T-cell (primary cell): ENCODE measurements at regions not wholly inside any gene's neighbourhood (a gene's known extent, or its start where the extent isn't known, plus 50 kb on each side); places are given as distances from the start of the nearest gene placed in this dataset.

Experiments used
- ATAC-seq, 4 experiments: fragments of 200-7000 bp in 3 of 4; fragments of 150-1000 bp in 1 of 4; cut with Tn5 transposase; replicated peaks in 1 of 4; 1 replicate in 3 of 4; 2 replicates in 1 of 4; pipeline ENCODE4 v1.10.0; 2021; ENCODE audit warnings: moderate library complexity in 3 of 4, mild to moderate bottlenecking in 2 of 4, moderate number of reproducible peaks in 1 of 4
- CTCF ChIA-PET, 2 donors: fragments of 300-600 bp; sonication (Branson Sonifier 250); formaldehyde crosslinking; loops; one replicate each; lab custom pipeline; 2022; ENCODE audit warnings: antibody characterized with exemption in 2 of 2; lab: Charles Lee
- POLR2A ChIA-PET, 2 donors: fragments of 300-600 bp; sonication (Branson Sonifier 250); formaldehyde crosslinking; loops; one replicate each; lab custom pipeline; 2022; ENCODE audit warnings: antibody characterized with exemption in 2 of 2; lab: Charles Lee
- DNase-seq, 35 experiments: peaks; one replicate each; pipeline versions ENCODE4 v3.0.0 to v3.0.0-alpha.2; 2013 to 2023
- H3K27ac ChIP-seq: one replicate; pipeline ENCODE4 v1.5.1; 2013; ENCODE audit warnings: low read length
- H3K27me3 ChIP-seq, 2 experiments: replicated peaks in 1 of 2; 1 replicate in 1 of 2; 2 replicates in 1 of 2; pipeline versions ENCODE4 v1.6.1 to v1.7.0; 2013; ENCODE audit warnings: low read length in 1 of 2, mixed read lengths in 1 of 2; ENCODE audit not compliant: control insufficient read depth in 2 of 2, insufficient read depth in 2 of 2; ENCODE audit errors: extremely low read depth in 1 of 2
- H3K36me3 ChIP-seq, 2 donors: 1 replicate in 1 of 2; 2 replicates in 1 of 2; pipeline versions ENCODE4 v1.6.1 to v1.7.0; 2013; ENCODE audit warnings: low read length in 1 of 2; ENCODE audit not compliant: control insufficient read depth in 2 of 2, insufficient read depth in 1 of 2; ENCODE audit errors: extremely low read depth in 1 of 2
- H3K4me1 ChIP-seq, 2 experiments: 1 replicate in 1 of 2; 2 replicates in 1 of 2; pipeline versions ENCODE4 v1.6.1 to v1.7.0; 2013; ENCODE audit warnings: low read length in 2 of 2, mixed read lengths in 1 of 2; ENCODE audit not compliant: insufficient read depth in 2 of 2, control insufficient read depth in 1 of 2; ENCODE audit errors: extremely low read depth in 1 of 2
- H3K4me3 ChIP-seq, 2 donors: 1 replicate in 1 of 2; 2 replicates in 1 of 2; pipeline versions ENCODE4 v1.5.1 to v1.7.0; 2013; ENCODE audit warnings: mild to moderate bottlenecking in 2 of 2, low read length in 1 of 2, moderate library complexity in 1 of 2; ENCODE audit not compliant: control insufficient read depth in 1 of 2; ENCODE audit errors: extremely low read depth in 1 of 2
- H3K9me3 ChIP-seq: 2 replicates; pipeline ENCODE4 v1.7.0; 2013
- H3K27ac Mint-ChIP-seq, 2 donors: one replicate each; pipeline ENCODE4 v1.8.0; 2020 to 2021; ENCODE audit warnings: mild to moderate bottlenecking in 2 of 2, mixed read lengths in 2 of 2
- H3K27me3 Mint-ChIP-seq, 2 donors: one replicate each; pipeline ENCODE4 v1.8.0; 2021 to 2022; ENCODE audit warnings: mixed read lengths in 2 of 2
- H3K36me3 Mint-ChIP-seq: one replicate; pipeline ENCODE4 v1.8.0; 2021; ENCODE audit warnings: mixed read lengths
- H3K4me1 Mint-ChIP-seq, 3 donors: one replicate each; pipeline ENCODE4 v1.8.0; 2020 to 2022; ENCODE audit warnings: mixed read lengths in 3 of 3, mild to moderate bottlenecking in 1 of 3
- H3K4me3 Mint-ChIP-seq, 3 donors: one replicate each; pipeline ENCODE4 v1.8.0; 2020 to 2022; ENCODE audit warnings: mild to moderate bottlenecking in 3 of 3, mixed read lengths in 3 of 3, moderate library complexity in 3 of 3
- H3K9me3 Mint-ChIP-seq, 3 donors: one replicate each; pipeline ENCODE4 v1.8.0; 2020 to 2022; ENCODE audit warnings: mixed read lengths in 3 of 3
- WGBS: methylation state at CpG from one replicate; pipeline ENCODE4 v1.1.5; 2013; ENCODE audit warnings: missing lambda C conversion rate; ENCODE audit not compliant: insufficient coverage; 5-methylcytosine and 5-hydroxymethylcytosine counted together

- H3K36me3 Mint-ChIP-seq: peaks cover 2% of the 10 kb centered on the region
- no peaks in the 10 kb centered on the region for H3K9me3 ChIP-seq
- no peak overlapping the region for H3K4me3 Mint-ChIP-seq
- no peaks in the 10 kb centered on the region for H3K27me3 ChIP-seq
- H3K4me1 Mint-ChIP-seq: peaks cover 15 to 31% (median 23%) of the 10 kb centered on the region in 3 donors
- H3K36me3 ChIP-seq: no peaks in the 10 kb centered on the region
- ATAC-seq (no peak), DNase-seq (no peak)
- CTCF ChIA-PET: no interaction called here
- peaks cover 0 to 6% (median 0%) of the 10 kb centered on the region in 3 donors for H3K9me3 Mint-ChIP-seq
- H3K4me3 ChIP-seq: no peak overlapping the region
- no peak overlapping the region for H3K27ac Mint-ChIP-seq
- H3K4me1 ChIP-seq: peaks cover 0 to 13% of the 10 kb centered on the region in 2 experiments
- no peaks in the 10 kb centered on the region for H3K27me3 Mint-ChIP-seq
- 100% methylated on average over 1 of the region's 2 CpGs for WGBS
- no peak overlapping the region for H3K27ac ChIP-seq
- POLR2A ChIA-PET: interaction anchor here (0.6 to 0.7 kb wide), 2 partner anchors 23 to 25 kb away, joined by 3 read pairs; no protein-coding TSS in a partner anchor
Measured at GRCh38 chr6:143600821-143601220, 76.9 kb upstream of the PHACTR2 start.

- H3K27me3 Mint-ChIP-seq: no peaks in the 10 kb centered on the region
- H3K4me1 ChIP-seq: peaks cover 0 to 13% of the 10 kb centered on the region in 2 experiments
- WGBS: 50% methylated on average over 1 of the region's 3 CpGs
- DNase-seq (peak in 16 of 35 experiments; percentile 2 to 48 (median 10)), ATAC-seq (peak; percentile 51 to 74 (median 62))
- H3K4me1 Mint-ChIP-seq: peaks cover 15 to 45% (median 38%) of the 10 kb centered on the region in 3 donors
- CTCF ChIA-PET: no interaction called here
- H3K9me3 ChIP-seq: no peaks in the 10 kb centered on the region
- no peaks in the 10 kb centered on the region for H3K27me3 ChIP-seq
- H3K36me3 ChIP-seq: no peaks in the 10 kb centered on the region
- no peak overlapping the region for H3K4me3 ChIP-seq
- H3K27ac ChIP-seq: peak overlapping the region; percentile 47
- peaks cover 0 to 6% (median 0%) of the 10 kb centered on the region in 3 donors for H3K9me3 Mint-ChIP-seq
- peaks cover 2% of the 10 kb centered on the region for H3K36me3 Mint-ChIP-seq
- POLR2A ChIA-PET: no interaction called here
- peak overlapping the region; percentile 19 to 55 for H3K27ac Mint-ChIP-seq
- peak overlapping the region in 1 of 3 donors; percentile 10 for H3K4me3 Mint-ChIP-seq
Measured at GRCh38 chr6:143598466-143599080, 79.2 kb upstream of the PHACTR2 start.

GRCh38 chr6:143596866-143597265, 80.9 kb upstream of the PHACTR2 start:
- Mint-ChIP-seq H3K4me1 (peaks cover 17 to 49% (median 38%) of the 10 kb centered on the region in 3 donors), H3K36me3 (peaks cover 2% of the 10 kb centered on the region), H3K9me3 (peaks cover 0 to 6% (median 0%) of the 10 kb centered on the region in 3 donors), H3K4me3 (no peak overlapping the region), H3K27ac (no peak overlapping the region), H3K27me3 (no peaks in the 10 kb centered on the region)
- H3K36me3 ChIP-seq: no peaks in the 10 kb centered on the region
- DNase-seq (no peak), ATAC-seq (no peak)
- H3K4me1 ChIP-seq: peaks cover 0 to 13% of the 10 kb centered on the region in 2 experiments
- no peaks in the 10 kb centered on the region for H3K27me3 ChIP-seq
- POLR2A ChIA-PET: interaction anchor here in 1 of 2 donors (0.6 kb wide), 1 partner anchor 12 kb away, joined by 3 read pairs; no protein-coding TSS in a partner anchor
- CTCF ChIA-PET: no interaction called here
- no peak overlapping the region for H3K27ac ChIP-seq
- no peaks in the 10 kb centered on the region for H3K9me3 ChIP-seq
- no peak overlapping the region for H3K4me3 ChIP-seq
- WGBS: 100% methylated on average over 1 of the region's 4 CpGs

- Histone ChIP-seq H3K36me3 (no peaks in the 10 kb centered on the region), H3K4me1 (peaks cover 0 to 13% of the 10 kb centered on the region in 2 experiments), H3K4me3 (no peak overlapping the region), H3K27me3 (no peaks in the 10 kb centered on the region), H3K9me3 (no peaks in the 10 kb centered on the region), H3K27ac (no peak overlapping the region)
- DNase-seq: no peak
- ATAC-seq: no peak
- no CpG with 5 or more reads among the region's 5 CpGs for WGBS
- H3K9me3 Mint-ChIP-seq: peaks cover 0 to 6% (median 0%) of the 10 kb centered on the region in 3 donors
- POLR2A ChIA-PET: no interaction called here
- H3K4me1 Mint-ChIP-seq: peaks cover 20 to 48% (median 38%) of the 10 kb centered on the region in 3 donors
- H3K27me3 Mint-ChIP-seq: no peaks in the 10 kb centered on the region
- no peak overlapping the region for H3K4me3 Mint-ChIP-seq
- peak overlapping the region; percentile 1 to 45 for H3K27ac Mint-ChIP-seq
- H3K36me3 Mint-ChIP-seq: peaks cover 4% of the 10 kb centered on the region
- CTCF ChIA-PET: no interaction called here
Measured at GRCh38 chr6:143595251-143596036, 82.3 kb upstream of the PHACTR2 start.

GRCh38 chr6:143594647-143595046, 83.1 kb upstream of the PHACTR2 start:
- WGBS: 100% methylated on average over 2 of the region's 4 CpGs
- Histone ChIP-seq H3K27ac (no peak overlapping the region), H3K9me3 (no peaks in the 10 kb centered on the region), H3K4me1 (peaks cover 0 to 13% of the 10 kb centered on the region in 2 experiments), H3K27me3 (no peaks in the 10 kb centered on the region), H3K4me3 (no peak overlapping the region), H3K36me3 (no peaks in the 10 kb centered on the region)
- H3K36me3 Mint-ChIP-seq: peaks cover 8% of the 10 kb centered on the region
- ChIA-PET CTCF (no interaction called here), POLR2A (no interaction called here)
- H3K27me3 Mint-ChIP-seq: no peaks in the 10 kb centered on the region
- no peak overlapping the region for H3K4me3 Mint-ChIP-seq
- DNase-seq (peak in 3 of 35 experiments; percentile 5 to 17 (median 8)), ATAC-seq (peak in 3 of 4 experiments; percentile 35 to 72 (median 45))
- peaks cover 20 to 46% (median 38%) of the 10 kb centered on the region in 3 donors for H3K4me1 Mint-ChIP-seq
- peak overlapping the region; percentile 35 to 45 for H3K27ac Mint-ChIP-seq
- H3K9me3 Mint-ChIP-seq: peaks cover 0 to 6% (median 0%) of the 10 kb centered on the region in 3 donors

GRCh38 chr6:143592335-143592734, 80.8 kb upstream of the FUCA2 start:
- no peaks in the 10 kb centered on the region for H3K36me3 ChIP-seq
- H3K27me3 ChIP-seq: no peaks in the 10 kb centered on the region
- ATAC-seq (no peak), DNase-seq (no peak)
- no peaks in the 10 kb centered on the region for H3K9me3 ChIP-seq
- Mint-ChIP-seq H3K27me3 (no peaks in the 10 kb centered on the region), H3K36me3 (peaks cover 14% of the 10 kb centered on the region), H3K27ac (no peak overlapping the region), H3K9me3 (no peaks in the 10 kb centered on the region), H3K4me3 (no peak overlapping the region), H3K4me1 (peaks cover 5 to 33% (median 20%) of the 10 kb centered on the region in 3 donors)
- ChIA-PET POLR2A (interaction anchor here in 1 of 2 donors (0.9 kb wide), 1 partner anchor 15 kb away, joined by 3 read pairs; no protein-coding TSS in a partner anchor), CTCF (interaction anchor here in 1 of 2 donors (0.5 kb wide), 1 partner anchor 46 kb away, joined by 4 read pairs; no protein-coding TSS in a partner anchor)
- no peaks in the 10 kb centered on the region for H3K4me1 ChIP-seq
- H3K27ac ChIP-seq: no peak overlapping the region
- WGBS: 96% methylated on average over 6 of the region's 6 CpGs
- no peak overlapping the region for H3K4me3 ChIP-seq
